HG03139 (cell line): ENCODE measurements at regions not wholly inside any gene's neighbourhood (a gene's known extent, or its start where the extent isn't known, plus 50 kb on each side); places are given as distances from the start of the nearest gene placed in this dataset.
"Not testable (repeated sequence)": the region's sequence is repeated elsewhere in the genome, so short reads cannot be mapped to it uniquely, and the experiment has no call there.

Experiments used
- ATAC-seq: cut with Tn5 transposase; IDR thresholded peaks from one replicate; pipeline ENCODE4 v1.9.1; 2021; ENCODE audit not compliant: unreplicated experiment

GRCh38 chr1:233788687-233789086, 115.8 kb upstream of the SLC35F3 start:
- ATAC-seq = no peak

GRCh38 chr1:233790121-233790520, 114.4 kb upstream of the SLC35F3 start:
- no peak for ATAC-seq

DNA sequence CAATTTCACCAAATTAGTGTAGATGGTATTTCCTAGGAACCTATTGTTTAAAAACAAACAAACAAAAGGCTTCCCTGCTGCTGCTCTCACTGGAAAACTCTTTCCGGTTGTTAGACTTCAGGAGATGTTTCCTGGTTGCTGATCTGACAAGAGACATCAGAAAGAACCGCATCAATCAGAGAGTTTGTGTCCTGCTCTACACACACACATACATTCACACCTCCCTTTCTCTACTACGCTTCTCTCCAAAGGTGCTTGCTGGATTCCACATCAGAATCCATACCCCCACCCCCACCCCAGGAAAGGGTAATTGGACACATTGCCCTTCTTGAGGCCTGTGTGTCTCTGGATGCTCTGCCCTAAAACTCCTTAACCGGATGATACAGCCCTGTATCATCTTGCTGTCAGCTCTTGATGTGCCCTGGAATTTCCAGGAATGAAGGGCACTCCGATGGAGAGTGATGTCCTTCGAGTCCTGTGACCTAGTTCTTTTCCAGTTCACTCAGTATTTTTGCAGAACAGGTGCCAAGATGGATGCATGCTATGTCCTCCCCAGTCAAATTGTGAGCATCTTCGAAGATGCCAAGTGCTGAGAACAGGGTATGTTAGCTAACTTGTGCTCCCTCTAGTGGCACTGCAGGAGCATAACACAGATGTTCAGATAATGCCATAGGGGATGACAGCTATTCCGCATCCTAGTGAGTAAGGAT, 113.7 kb upstream of the SLC35F3 start:
- ATAC-seq = peak; percentile 89

GRCh38 chr1:233791372-233791703, 113.1 kb upstream of the SLC35F3 start:
- no peak for ATAC-seq

DNA sequence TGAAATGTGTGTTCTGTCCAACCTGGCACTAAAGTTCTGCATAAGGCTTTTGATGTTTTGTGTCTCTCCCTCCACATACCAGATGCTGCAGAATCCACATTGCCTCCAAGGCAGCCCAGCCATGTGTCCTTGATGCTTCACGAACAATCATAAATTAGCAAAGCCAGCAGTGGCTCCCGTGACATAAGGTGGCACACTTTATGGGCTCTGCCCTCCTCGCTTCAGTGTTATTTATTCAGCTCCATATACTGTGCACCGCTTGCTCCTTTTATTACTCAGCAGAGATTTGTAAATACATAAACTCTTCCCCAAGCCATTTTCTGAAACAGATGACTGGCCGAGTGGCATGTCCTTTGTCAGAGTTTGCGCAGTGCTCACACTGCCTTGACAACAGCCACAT, 112.8 kb upstream of the SLC35F3 start:
- no peak for ATAC-seq

DNA sequence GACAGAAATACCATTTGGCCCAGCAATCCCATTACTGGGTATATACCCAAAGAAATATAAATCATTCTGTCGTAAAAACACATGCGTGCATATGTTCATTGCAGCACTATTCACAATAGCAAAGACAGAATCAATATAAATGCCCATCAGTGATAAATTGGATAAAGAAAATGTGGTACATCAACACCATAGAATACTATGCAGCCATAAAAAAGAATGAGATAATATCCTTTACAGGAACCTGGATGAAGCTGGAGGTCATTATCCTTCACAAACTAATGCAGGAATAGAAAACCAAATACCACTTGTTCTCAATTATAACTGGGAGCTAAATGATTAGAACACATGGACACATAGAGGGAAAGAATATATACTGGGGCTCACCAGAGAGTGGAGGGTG, 109.6 kb upstream of the SLC35F3 start:
- ATAC-seq = no peak

DNA sequence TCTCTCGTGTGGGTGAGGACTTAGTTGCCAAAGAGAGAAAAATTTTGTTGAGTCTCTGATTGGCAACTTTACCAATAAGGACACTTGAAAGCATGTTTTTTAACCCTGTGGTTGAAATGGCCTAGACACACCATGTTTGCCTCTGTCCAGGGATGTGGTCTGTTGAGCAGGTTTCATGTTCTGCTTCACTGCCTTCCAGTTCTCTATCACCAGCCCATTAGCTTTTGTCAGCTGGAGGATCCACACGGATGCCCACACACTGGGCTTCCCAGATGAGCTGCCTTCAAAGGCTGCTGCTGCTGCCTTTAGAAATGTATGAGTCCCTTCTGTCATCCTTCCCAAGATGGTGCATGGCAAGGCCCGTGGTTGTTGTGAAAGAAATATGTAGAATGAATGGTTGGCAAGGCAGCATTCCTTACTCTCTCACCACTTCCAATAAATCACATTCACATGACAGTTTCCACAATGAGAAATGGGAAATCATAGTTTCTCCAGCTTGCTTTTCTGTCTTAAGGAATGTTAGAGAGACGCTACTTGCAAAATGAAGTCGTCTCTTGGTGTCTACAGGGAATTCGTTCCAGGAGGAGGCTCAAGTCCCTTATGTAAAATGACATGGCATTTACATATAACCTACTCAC, 108.2 kb upstream of the SLC35F3 start:
- ATAC-seq = no peak

DNA sequence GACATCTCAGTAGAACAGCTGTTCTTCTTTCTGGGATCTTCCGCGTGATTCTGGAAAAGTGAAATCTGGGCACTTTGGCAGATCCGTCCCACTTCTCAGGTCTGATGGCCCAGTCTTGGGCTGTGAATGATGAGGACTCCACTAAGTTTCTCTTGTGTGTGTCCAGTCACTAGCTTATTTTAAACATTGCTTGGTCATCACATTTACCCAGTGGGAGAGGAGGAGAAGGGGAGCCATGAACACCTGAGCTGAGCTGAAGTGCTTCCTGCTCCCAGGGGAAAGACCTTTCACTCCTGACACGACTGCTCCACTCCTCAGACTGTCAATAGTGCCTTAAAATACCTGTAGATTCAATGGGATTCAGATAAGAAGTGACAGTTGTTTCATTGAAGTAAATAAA, 101.9 kb upstream of the SLC35F3 start:
- ATAC-seq = no peak

GRCh38 chr1:233805786-233806185, 98.7 kb upstream of the SLC35F3 start:
- ATAC-seq = no peak

DNA sequence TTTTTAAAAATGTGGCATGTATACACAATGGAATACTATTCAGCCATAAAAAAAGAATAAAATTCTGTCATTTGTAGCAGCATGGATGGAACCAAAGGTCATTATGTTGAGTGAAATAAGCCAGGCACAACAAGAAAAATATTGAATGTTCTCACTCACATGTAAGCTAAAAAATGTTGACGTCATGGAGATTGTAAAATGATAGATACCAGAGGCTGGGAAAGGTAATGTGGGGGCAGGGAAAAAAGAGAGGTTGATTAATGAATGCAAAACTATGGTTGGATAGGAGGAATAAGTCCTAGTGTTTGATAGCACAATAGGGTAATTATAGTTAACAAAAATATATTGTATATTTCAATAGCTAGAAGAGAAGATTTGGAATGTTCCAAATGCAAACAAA, 89.1 kb upstream of the SLC35F3 start:
- ATAC-seq = no peak

DNA sequence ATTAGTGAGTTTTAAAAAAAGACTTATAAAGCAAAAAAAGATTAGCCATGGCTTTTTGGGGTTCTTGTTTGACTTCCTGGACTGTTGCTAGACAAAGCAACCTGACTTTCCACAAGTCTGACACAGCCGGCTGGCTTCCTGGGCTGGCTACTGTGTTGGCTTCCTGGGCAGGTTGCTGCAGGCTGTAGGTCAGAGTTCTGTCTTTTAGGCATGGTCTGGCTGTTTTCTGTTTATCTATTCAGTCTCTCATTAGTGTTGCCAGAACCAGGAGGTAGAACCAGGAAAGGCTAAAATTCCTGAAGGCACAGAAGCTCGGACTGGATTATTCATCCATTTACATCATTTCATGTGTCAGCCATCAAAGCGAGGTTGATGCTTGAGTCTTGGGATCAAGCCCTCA, 88.6 kb upstream of the SLC35F3 start:
- no peak for ATAC-seq

- no peak for ATAC-seq
Measured at GRCh38 chr1:233816348-233816747, 88.1 kb upstream of the SLC35F3 start.

- ATAC-seq = no peak
Measured at GRCh38 chr1:233819042-233819441, 85.4 kb upstream of the SLC35F3 start.

- ATAC-seq = not testable (repeated sequence)
Measured at GRCh38 chr1:233824179-233824578, 80.3 kb upstream of the SLC35F3 start.

DNA sequence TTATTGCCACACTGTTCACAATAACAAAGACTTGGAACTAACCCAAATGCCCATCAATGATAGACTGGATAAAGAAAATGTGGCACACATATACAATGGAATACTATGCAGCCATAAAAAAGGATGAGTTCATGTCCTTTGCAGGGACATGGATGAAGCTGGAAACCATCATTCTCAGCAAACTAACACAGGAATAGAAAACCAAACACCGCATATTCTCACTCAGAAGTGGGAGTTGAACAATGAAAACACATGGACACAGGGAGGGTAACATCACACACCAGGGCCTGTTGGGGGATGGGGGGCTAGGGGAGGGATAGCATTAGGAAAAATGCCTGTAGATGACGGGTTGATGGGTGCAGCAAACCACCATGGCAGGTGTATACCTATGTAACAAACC, 76.5 kb upstream of the SLC35F3 start:
- not testable (repeated sequence) for ATAC-seq

- ATAC-seq = no peak
Measured at GRCh38 chr1:233828480-233828879, 76.0 kb upstream of the SLC35F3 start.

DNA sequence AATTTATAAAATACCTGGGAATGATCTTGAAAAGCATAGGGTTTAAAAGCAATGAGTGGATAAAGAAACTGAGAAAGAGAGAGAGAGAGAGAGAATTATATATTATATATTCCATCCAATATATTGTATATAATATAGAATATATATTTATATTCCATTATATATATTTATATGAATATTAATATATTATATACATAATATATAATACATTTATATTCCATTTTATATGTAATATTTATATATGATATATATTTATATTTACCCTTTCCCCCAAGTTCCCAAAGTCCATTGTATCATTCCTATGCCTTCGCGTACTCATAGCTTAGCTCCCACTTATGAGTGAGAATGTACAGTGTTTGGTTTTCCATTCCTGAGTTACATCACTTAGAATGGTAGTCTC, 69.9 kb upstream of the SLC35F3 start:
- ATAC-seq = no peak

GRCh38 chr1:233838207-233838606, 66.3 kb upstream of the SLC35F3 start:
- not testable (repeated sequence) for ATAC-seq

DNA sequence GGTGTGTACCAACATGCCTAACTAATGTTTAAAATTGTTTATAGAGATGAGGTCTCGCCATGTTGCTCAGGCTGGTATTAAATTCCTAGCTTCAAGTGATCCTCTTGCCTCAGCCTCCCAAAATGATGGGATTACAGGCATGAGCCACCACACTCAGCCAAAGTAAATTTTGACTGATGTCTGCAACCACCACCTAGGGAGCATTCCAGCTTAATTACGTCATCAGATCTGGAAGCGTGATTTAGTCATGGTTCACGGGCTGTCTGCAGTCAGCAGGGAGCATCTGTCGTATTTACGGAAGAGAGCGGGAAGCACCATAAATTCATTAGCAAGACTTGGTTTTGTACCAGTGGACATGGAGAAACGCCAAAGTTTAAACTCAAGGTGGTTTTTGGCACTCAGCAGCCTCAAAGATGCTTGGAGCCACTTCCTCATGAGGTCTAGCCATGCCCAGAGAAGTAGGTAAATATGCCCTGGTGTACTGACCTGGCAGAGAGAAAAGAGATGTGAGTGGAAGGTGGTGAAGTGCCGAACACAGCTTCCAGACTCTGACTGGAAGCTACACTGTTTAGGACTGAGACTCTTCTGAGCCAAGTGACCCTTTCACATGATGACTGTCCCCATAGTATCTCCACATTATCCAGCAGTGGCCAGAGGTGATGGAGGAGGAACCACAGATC, 60.8 kb upstream of the SLC35F3 start:
- no peak for ATAC-seq

GRCh38 chr1:233844275-233844674, 60.2 kb upstream of the SLC35F3 start:
- no peak for ATAC-seq

DNA sequence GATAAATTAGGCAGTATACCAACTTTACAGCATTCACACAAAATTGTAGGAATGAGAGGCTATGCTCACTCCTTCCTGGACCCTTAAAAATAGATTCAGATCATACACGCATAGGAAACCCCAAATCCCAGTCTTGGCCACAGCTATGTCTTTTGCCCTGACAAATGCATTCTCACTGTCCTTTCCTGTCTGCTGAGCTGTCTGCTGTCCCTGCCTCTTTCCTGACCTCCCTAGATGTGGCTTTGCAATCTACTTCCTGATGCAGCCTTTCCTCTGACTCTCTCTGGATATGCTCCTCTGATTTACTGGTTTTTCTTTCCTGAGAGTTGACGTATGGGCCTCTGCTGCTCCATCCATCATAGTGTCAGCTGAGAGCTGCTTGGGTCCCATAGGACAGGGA, 59.8 kb upstream of the SLC35F3 start:
- ATAC-seq = no peak
